ENCODE measurements at regions not wholly inside any gene's neighbourhood (a gene's known extent, or its start where the extent isn't known, plus 50 kb on each side); places are given as distances from the start of the nearest gene placed in this dataset.

- TF ChIP-seq CTCF (conservative IDR thresholded peaks at IDR 0.05; ENCODE audit: low read depth, low read length) (no peak), EZH2 (IDR thresholded peaks at IDR 0.05; ENCODE audit: borderline replicate concordance, low read depth, low read length, poor library complexity, severe bottlenecking) (no peak)
Measured at GRCh38 chr5:114969482-114969881, 200.2 kb downstream of the TRIM36 start.

All from A673 (cell line).